ENCODE measurements at regions not wholly inside any gene's neighbourhood (a gene's known extent, or its start where the extent isn't known, plus 50 kb on each side); places are given as distances from the start of the nearest gene placed in this dataset.

GRCh38 chr14:44009642-44010041 lies 497.4 kb downstream of the FSCB start:
- Histone ChIP-seq H2AFZ (ENCODE audit: insufficient read depth, low read depth, low read length, poor library complexity, severe bottlenecking) (no peak overlapping the region), H3K9me3 (ENCODE audit: control extremely low read depth in 1 of 3, control insufficient read depth in 2 of 3, insufficient read depth in 1 of 3, low read length in 2 of 3) (no peaks in the 10 kb centered on the region), H3K4me2 (replicated peaks; ENCODE audit: low read depth, low read length, poor library complexity, severe bottlenecking) (no peak overlapping the region), H3K27ac (ENCODE audit: low read length in 2 of 2) (no peak overlapping the region), H3K9ac (ENCODE audit: low read length) (no peak overlapping the region), H3K27me3 (replicated peaks in 1 of 4; ENCODE audit: control extremely low read depth in 1 of 4, control insufficient read depth in 3 of 4, insufficient read depth in 4 of 4, low read length in 3 of 4) (no peaks in the 10 kb centered on the region), H3K36me3 (replicated peaks in 1 of 2; ENCODE audit: control extremely low read depth in 1 of 2, control insufficient read depth in 1 of 2, extremely low read depth in 1 of 2, insufficient read depth in 2 of 2, low read length in 1 of 2) (no peaks in the 10 kb centered on the region), H3K79me2 (ENCODE audit: control insufficient read depth, insufficient read depth, low read length) (no peaks in the 10 kb centered on the region), H3K4me3 (ENCODE audit: control extremely low read depth in 1 of 5, extremely low read depth in 1 of 5, insufficient read depth in 1 of 5, low read depth in 2 of 5, low read length in 4 of 5) (no peak overlapping the region), H3K4me1 (ENCODE audit: control insufficient read depth in 2 of 2, insufficient read depth in 2 of 2, low read length in 2 of 2) (no peaks in the 10 kb centered on the region), H4K20me1 (ENCODE audit: control insufficient read depth, insufficient read depth, low read length, poor library complexity, severe bottlenecking) (no peaks in the 10 kb centered on the region)
- ATAC-seq (ENCODE audit: low read depth) (no peak), DNase-seq (no peak)
- CTCF ChIA-PET: no interaction called here
- POLR2A ChIA-PET: no interaction called here
- TF ChIP-seq EZH2 (IDR thresholded peaks at IDR 0.05; ENCODE audit: borderline replicate concordance, insufficient read depth, low read depth, low read length, poor library complexity, severe bottlenecking): no peak
- TF ChIP-seq CTCF (IDR thresholded peaks at IDR 0.05): no peak
- Mint-ChIP-seq H3K4me1 (no peaks in the 10 kb centered on the region), H3K4me3 (no peak overlapping the region), H3K27ac (no peak overlapping the region), H3K9me3 (ENCODE audit: insufficient read depth) (no peaks in the 10 kb centered on the region), H3K27me3 (no peaks in the 10 kb centered on the region)
- intact Hi-C loops (cut with micrococcal nuclease): no loop called here
- WGBS (ENCODE audit: insufficient coverage): no CpG with 5 or more reads among the region's 1 CpG

- Histone ChIP-seq H3K79me2 (ENCODE audit: control insufficient read depth, insufficient read depth, low read length) (no peaks in the 10 kb centered on the region), H2AFZ (ENCODE audit: insufficient read depth, low read depth, low read length, poor library complexity, severe bottlenecking) (no peak overlapping the region), H3K27me3 (replicated peaks in 1 of 4; ENCODE audit: control extremely low read depth in 1 of 4, control insufficient read depth in 3 of 4, insufficient read depth in 4 of 4, low read length in 3 of 4) (no peaks in the 10 kb centered on the region), H3K9me3 (ENCODE audit: control extremely low read depth in 1 of 3, control insufficient read depth in 2 of 3, insufficient read depth in 1 of 3, low read length in 2 of 3) (no peaks in the 10 kb centered on the region), H3K4me2 (replicated peaks; ENCODE audit: low read depth, low read length, poor library complexity, severe bottlenecking) (no peak overlapping the region), H3K27ac (ENCODE audit: low read length in 2 of 2) (no peak overlapping the region), H3K4me3 (ENCODE audit: control extremely low read depth in 1 of 5, extremely low read depth in 1 of 5, insufficient read depth in 1 of 5, low read depth in 2 of 5, low read length in 4 of 5) (no peak overlapping the region), H3K36me3 (replicated peaks in 1 of 2; ENCODE audit: control extremely low read depth in 1 of 2, control insufficient read depth in 1 of 2, extremely low read depth in 1 of 2, insufficient read depth in 2 of 2, low read length in 1 of 2) (no peaks in the 10 kb centered on the region), H3K4me1 (ENCODE audit: control insufficient read depth in 2 of 2, insufficient read depth in 2 of 2, low read length in 2 of 2) (no peaks in the 10 kb centered on the region), H4K20me1 (ENCODE audit: control insufficient read depth, insufficient read depth, low read length, poor library complexity, severe bottlenecking) (no peaks in the 10 kb centered on the region), H3K9ac (ENCODE audit: low read length) (no peak overlapping the region)
- Mint-ChIP-seq H3K27me3 (no peaks in the 10 kb centered on the region), H3K4me1 (no peaks in the 10 kb centered on the region), H3K9me3 (ENCODE audit: insufficient read depth) (no peaks in the 10 kb centered on the region), H3K27ac (no peak overlapping the region), H3K4me3 (no peak overlapping the region)
- ATAC-seq (ENCODE audit: low read depth) (no peak), DNase-seq (no peak)
- intact Hi-C loops (cut with micrococcal nuclease): no loop called here
- POLR2A ChIA-PET: no interaction called here
- CTCF ChIA-PET: no interaction called here
- TF ChIP-seq CTCF (IDR thresholded peaks at IDR 0.05) (no peak), EZH2 (IDR thresholded peaks at IDR 0.05; ENCODE audit: borderline replicate concordance, insufficient read depth, low read depth, low read length, poor library complexity, severe bottlenecking) (no peak)
These were observed 518.1 kb downstream of the FSCB start for GRCh38 chr14:43988989-43989388.

All from B cell (primary cell).